GM18873 (cell line): ENCODE measurements at regions not wholly inside any gene's neighbourhood (a gene's known extent, or its start where the extent isn't known, plus 50 kb on each side); places are given as distances from the start of the nearest gene placed in this dataset.

Source experiments
- ATAC-seq: cut with Tn5 transposase; IDR thresholded peaks from one replicate; pipeline ENCODE4 v1.9.1; 2021; ENCODE audit warnings: mild to moderate bottlenecking, moderate library complexity, moderate number of reproducible peaks; ENCODE audit not compliant: unreplicated experiment, low FRiP score

DNA sequence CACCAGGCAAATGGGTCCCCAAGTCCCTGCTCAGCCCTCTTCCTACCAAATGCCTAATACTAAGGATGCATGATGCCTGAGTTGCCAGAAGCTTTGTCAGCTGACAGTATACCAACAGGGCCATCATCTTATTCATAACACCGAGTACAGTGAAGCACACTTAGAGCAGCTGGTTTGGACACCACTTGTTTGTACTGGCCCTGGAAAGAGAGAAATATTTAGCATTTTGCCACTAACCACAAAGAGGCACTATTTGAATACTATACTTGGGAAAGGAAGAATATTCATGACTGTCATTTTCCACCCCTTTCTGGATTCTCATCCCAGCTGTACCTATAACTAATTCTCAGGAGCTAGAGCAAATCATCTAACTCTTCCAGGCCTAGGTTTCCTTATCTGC is 364.4 kb upstream of the KIF2A start:
- no peak for ATAC-seq

DNA sequence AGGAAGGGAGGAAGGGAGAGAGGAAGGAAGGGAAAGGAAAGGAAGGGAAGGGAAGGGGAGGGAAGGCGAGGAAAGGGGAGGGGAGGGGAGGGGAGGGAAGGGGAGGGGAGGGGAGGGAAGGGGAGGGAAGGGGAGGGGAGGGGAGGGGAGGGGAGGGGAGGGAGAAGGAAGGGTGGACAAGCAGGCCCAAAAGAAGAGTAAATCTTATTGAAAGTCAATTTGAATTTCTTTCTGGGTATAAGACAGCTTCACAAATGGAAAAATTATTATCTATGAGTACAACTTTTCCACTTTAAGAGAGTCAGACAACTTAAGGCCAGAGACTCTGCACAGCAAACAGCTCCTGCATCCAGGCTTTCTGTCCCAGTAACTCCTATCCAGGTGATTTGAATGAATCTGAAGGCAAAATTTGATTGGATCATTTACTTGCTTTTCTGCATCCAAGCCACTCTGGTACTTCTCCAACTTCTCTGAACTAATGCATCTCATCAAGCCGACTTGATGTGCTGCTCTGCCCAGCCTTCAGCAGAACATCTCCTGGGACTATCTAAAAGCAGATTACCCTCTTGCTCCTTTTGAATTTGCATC is 363.4 kb upstream of the KIF2A start:
- no peak for ATAC-seq

DNA sequence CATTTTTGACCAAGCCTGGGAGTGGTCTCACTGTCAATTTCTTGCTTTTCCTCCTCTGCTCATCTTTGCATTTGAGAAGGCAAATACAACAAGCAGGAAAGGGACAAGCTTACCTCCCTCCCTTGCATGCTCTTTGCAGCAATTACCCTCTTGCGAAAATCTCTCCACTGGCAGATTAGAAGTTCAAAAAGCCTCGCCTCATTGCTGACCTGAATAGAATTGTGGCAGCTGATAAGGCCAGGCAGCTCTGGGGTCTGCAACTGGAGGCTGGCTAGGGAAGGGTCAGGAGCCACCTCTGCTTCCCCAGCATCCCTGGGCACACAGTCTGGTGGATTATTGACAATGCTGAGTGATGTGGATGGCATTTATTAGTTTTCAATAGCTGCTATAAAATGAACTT is 362.3 kb upstream of the KIF2A start:
- ATAC-seq, result no peak

DNA sequence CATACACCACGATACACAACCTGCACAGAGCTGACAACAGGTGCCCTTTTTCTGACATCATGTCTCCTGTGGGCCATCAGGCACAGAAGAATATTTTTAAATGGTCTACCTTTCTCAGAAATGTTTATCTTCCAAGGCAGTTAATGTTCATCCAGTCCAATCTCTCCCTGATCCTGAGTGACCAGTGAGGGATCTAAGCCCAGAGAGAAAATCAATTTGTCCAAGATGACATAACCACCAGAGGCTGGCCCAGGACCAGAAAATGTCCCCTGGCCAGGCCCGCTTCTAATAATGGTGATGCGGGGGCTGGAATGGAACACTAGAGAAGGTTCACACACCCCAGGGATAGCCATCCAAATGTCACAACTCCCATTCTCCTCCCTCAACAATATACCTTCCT is 357.9 kb upstream of the KIF2A start:
- no peak for ATAC-seq

DNA sequence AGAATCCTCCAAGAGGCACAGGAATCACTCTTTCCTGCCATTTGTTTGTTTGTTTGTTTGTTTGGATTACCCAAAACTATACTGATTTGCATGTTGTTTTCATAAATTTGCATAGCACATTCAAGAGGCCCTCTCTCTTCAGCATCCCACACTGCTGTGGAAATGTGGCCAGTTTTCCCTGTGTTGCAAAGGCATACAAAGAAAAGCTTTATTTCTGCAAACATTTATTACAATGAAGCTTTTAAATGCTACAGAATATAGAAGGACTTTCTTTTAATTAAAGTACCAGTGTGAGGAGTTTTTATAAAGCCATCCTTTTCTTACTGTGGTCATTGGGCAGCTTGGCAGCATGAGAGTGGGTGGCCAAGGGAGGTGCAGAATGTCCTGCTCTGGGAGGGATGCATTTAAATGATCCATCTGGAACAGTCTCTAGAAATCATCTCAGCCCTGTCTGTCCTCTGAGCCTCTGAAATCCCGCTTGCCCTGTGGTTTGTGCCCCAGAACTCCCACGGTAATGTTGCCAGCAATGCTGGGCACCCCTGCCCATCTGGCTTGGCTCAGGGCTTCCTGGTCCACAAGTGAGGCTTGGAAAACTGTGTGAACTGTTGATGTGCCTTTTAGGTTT is 356.8 kb upstream of the KIF2A start:
- ATAC-seq, result no peak

DNA sequence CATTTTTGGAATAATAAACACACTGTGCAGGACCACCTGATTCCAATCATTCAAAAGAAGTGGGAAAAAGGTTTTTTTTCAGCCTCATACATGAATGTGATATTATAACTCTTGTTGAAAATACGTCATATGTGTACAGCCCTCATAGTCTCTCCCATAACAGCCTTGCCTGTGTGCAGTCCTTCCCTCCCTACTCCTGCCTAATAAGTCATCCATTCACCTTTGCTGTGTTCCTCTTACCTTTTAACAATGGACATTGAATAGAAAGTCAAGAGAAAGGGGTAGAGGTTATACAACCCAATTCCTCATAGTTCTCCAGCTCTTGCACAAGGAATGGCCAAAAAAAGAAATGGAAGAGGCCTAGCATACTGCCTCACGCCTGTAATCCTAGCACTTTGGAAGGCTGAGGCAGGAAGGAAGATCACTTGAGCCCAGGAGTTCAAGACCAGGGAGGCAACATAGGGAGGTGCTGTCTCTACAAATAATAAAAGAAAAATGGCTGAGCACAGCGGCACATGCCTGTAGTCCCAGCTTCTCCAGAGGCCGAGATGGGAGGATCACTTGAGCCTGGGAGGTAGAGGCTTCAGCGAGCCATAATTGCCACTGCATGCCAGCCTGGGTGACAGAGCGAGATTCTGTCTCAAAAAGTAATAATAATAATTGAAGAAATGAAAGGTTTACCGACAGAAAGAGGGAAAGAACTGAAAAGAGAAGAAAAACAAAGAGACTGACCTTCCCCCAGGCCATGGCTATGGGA is 356.1 kb upstream of the KIF2A start:
- no peak for ATAC-seq

DNA sequence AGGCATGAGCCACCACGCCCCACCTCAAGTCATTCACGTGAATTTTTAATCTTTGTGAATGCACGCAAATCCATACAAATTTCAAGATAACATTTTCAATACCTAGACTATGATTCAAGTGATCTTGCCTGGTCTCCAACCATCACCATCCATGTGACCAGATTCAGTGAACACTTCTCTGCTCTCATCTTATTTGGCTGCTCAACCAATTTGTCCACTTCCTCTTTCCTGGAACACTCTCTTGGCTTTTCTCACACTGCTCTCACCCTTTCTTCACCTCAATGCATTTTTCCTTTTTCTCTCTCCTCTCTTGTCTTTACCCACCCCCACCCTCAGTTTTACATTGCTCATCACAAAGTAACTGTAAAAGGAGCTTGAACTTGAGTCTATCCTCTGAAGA is 354.7 kb upstream of the KIF2A start:
- ATAC-seq, result no peak

DNA sequence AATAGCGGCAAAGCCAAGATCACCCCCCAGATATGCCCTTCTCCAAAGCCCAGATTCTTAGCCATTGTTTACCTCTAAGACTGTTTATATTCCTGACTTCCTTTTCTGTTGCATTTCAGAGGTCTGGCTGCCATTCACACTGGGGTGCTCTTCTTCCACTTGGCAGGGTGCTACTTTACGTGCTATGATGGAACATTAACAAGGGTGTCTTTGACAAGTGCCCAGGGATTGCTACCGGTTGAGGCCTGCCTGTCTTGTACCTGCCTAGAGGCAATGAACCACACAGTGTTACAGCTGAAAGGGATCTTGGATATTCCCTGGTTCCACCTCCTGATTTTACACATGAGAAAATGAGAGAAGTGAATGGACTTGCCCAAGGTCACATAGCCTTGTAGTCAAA is 352.1 kb upstream of the KIF2A start:
- ATAC-seq, result no peak

DNA sequence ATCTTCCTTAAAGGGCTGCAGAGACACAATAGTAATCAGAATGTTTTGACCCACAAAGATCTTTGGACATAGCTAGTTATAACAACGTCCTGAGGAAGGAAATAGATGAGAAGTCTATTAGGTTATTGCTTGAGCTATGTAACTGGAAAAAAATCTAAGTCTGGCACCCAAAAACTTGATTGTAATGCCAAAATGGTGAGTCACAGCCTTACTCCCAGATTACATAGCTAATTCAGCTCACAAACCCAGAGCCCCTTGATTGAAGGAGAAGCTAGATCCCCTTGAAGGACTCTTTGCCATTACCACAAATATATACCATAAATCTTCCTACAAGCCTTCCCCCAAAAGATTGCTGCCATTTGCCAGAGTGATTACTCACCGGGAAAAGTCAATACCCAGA is 341.8 kb upstream of the KIF2A start:
- no peak for ATAC-seq

DNA sequence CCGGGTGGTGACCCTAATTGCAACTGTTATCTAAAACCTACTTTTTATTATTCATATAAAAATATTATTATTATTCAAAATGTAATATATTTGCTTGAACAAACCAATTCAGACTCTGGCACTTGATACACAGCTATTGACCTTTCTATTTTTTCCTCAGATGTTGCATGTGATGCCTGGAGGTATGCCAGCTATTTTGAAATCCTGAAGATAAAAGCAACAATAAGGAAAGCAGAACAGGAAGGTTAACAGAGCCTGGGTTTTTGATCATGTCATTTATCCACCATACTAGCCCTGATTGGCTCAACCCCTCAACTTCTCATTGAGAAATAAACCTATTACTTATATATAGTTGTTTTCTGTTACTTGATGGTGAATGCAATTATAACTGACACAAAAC is 340.9 kb upstream of the KIF2A start:
- ATAC-seq, result no peak

DNA sequence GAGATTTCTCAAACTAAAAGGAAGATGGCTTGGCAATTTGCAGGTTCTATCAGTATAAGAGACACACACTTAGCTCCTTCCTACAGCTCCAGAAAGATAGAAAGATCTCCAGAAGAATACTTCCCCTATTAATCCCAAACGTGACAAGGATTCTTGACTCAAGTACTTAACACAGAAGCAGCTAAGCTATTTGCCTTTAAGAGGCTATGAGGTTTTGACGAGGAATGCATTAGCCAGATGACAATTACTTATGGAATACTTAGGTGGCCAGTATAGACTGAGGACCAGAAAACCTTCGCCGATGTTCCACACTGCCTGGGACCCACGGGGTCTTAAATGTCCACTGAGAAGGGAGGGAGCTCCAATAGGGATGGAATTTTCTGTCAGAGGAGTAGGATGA is 340.5 kb upstream of the KIF2A start:
- no peak for ATAC-seq

DNA sequence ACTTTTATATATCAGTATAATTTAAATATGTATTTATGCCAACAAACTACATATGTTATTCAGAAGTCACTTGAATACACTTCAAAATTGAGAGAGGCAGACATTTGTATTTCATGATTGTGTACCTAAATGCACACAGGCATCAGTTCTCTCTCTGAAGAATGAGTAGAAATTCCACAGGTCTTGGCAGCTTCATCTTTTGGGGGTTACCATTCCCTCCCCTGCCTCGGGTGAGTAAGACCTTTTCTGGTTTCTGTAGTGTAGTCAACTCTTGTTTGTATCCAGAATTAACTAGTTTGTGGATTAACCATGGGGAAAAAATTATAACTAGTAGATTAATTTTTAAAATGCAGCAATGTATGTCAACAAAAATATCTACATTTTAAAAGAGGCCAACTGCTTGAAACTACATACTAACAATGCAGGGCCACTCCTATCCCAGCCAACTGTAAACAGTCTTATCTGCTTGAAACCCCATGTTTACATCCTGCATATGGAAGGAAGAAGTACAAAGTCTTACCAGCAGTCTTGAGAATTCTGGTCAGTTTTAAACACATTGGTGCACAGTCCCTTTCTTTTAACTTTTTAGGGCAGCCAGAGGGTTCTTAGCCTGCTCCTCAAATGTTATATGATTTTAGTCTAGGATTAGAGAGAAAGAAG is 339.6 kb upstream of the KIF2A start:
- no peak for ATAC-seq

DNA sequence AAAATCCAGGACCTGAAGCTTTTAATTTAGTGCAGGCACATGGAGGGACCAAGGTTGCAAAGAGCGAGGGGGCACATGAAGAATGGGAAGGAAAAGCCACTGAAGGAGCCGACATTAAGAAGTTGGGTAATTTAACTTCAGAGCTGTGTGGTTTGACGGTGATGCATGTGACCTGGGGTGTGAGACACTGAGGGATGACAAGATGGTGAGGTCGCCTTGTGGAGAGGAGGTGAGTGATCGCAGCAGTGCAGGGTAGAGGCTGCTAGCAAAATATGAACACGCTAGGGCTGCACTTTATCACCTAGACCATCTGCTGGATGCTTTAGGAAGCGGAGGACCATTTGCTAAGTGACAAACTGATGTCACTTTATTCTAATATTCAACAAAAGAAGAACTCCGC is 339.0 kb upstream of the KIF2A start:
- no peak for ATAC-seq

DNA sequence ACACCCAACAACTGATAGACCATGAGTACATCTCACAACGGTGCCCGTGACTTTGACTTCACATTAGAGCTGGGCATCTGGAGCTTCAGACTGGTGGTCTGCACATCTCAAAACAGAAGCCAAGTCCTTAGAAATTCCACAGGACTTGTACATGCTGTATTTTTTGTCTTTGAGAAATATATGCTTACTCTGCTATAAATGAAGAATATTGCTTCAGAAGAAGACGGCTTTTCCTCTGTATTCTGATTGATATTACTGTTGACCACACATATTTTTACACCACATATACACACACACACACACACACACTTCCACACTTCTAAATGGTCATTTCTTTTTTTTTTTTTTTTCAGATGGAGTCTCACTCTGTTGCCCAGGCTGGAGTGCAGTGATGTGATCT is 338.3 kb upstream of the KIF2A start:
- ATAC-seq, result no peak

DNA sequence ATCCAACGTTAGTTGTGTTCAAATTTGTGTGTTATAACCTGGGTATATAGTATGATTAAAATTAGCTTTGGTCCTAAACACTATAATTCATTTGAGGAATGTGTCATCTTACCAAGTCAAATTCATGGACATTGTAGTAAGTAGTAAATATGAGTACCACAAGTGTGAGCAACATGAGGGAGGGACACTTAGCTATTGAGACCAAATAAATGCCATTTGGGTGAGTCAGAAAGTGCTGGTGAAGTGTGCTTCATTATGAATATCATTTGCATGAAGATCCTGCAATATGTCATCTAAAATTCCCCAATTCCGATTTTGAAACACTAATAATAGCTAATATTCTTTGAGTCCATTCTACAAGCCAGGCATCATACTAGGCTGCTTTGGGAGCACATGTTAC is 336.7 kb upstream of the KIF2A start:
- no peak for ATAC-seq

DNA sequence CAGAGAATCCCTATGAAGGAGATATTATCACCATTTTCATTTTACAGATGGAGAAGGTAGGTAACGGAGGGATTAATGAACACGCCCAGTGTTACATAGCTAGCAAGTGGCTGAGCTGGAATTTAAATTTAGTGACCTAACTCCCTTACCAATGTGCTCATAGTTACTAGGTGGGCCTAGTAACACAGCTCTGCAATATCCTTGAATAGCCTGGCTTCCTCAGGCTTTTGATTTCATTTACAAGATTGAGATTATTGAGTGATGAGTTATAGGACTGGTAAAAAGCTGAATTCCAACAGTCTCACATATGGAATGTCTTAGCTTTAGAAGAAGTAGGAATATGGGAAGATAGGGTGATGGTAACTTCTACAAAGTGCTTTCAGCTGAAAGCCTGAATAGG is 336.3 kb upstream of the KIF2A start:
- no peak for ATAC-seq

DNA sequence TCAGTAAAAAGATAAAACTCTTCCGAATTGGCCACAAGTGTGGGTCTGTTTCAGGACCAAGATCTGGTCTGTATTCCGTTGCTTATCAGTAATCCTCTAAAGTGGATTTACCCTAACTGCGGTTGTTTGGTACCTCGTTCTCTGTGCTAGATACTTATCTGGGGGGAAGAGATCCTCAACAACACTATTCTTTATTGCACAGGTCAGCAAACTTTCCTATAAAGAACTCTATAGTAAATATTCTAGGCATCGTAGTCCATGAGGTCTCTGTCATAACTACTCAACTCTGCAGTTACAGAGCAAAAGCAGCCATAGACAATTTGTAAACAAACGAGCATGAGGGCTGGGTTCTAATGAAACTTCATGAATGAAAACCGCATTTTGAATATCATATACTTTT is 335.8 kb upstream of the KIF2A start:
- ATAC-seq, result no peak

DNA sequence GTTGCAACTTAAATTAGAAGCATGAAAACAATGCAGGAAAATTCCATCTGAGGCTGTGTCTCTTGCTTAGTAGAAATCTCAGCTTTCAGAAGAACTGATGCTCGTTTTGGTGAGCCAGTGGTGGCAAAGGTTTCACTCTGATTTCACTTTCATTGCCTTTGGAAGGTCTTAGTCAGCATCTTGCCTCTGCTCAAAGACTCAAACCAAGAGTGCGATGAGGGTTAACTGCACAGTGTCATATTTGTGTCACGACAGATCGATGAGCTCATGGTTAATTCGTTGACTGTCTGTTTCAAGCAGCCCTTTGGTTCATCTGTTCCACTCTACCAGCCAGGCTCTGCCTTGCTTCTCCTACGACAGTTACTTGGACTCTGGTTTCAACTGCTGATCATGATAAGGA is 331.3 kb upstream of the KIF2A start:
- peak; percentile 53 for ATAC-seq

DNA sequence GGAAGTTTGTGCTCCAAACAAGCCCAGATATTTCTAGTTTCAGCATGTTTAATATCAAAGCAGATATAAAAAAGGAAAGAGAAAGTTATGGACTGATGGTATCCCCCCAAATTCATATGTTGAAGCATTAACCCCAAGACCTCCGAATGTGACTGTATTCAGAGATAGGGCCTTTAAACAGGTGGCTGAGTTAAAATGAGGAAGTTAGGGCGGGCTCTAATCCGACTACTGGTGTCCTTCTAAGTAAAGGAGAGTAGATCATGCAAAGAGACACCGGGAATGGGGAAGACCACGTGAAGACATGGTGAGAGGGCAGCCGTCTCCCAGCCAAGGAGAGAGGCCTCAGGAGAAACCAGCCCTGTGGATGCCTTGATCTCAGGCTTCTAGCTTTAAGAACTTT is 324.1 kb upstream of the KIF2A start:
- ATAC-seq, result no peak

DNA sequence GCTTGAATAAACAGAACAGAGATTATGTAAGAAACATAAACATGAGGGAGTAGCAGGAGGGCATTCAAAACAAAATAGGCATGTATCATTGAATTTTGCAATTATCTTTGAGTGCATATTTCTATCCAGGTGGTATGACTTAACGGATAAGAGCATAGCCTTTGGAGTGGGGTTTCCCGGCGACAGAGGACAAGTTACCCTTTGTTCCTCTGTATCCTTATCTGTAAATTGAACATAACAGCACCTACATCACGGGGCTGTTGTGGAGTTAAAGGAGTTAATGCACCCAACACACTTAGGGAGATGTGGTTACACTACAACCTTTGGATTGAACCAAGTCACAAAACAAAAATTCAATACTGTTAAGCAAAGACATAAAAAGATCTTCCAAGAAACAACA is 314.6 kb upstream of the KIF2A start:
- ATAC-seq, result no peak

DNA sequence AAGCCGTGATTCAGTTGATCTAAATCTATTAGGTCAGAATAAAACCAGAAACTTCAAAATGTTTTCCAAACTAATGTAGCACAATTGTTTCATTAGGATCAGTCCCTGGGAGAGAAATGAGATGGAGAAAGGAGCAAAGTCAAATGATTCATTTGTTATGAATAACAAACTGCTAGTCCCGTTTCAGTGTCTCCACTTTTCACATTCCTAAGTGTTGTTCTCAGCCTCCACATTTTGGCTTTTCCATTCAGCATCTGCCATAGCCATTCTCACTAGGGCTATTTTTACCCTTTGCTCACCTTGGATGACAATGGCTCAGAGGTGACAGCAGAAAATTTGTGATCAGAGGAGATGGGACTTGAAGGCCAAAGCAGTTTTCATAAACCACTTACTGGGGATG is 314.1 kb upstream of the KIF2A start:
- ATAC-seq, result no peak
